ENCODE measurements at regions not wholly inside any gene's neighbourhood (a gene's known extent, or its start where the extent isn't known, plus 50 kb on each side); places are given as distances from the start of the nearest gene placed in this dataset.
A peak's percentile ranks its signal among the peaks of the same experiment; 100 is the strongest.

DNA sequence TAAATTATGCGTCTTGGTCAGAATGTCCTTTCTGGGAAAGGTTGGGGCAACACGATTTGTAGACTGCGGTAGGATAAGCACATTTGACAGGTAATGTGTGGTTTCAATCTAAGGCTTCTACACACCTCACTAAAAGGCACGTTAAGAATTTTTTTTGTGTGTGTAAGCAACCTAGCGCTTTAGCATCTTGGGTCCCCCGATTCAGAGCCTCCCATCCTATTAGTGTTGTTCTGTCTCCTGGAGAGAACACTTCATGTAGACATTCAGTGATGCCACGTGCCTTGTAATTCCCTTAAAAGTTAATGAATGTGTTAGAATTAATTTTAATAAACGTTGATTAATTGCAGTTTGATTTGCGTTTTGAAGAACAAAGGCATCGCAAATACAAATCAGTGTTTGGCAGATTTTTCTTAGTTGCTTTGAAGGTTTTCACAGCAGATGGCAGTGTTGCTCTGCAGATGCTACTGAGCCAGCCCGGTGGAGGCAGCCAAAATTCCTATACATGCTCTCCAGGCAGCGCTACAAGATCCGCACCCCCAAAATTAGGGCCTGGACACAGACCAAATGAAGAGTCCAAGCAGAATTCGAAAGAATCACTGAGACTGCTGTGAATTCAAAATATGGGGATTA is 63.5 kb downstream of the OTOL1 start:
- TF ChIP-seq, protein P1, sequence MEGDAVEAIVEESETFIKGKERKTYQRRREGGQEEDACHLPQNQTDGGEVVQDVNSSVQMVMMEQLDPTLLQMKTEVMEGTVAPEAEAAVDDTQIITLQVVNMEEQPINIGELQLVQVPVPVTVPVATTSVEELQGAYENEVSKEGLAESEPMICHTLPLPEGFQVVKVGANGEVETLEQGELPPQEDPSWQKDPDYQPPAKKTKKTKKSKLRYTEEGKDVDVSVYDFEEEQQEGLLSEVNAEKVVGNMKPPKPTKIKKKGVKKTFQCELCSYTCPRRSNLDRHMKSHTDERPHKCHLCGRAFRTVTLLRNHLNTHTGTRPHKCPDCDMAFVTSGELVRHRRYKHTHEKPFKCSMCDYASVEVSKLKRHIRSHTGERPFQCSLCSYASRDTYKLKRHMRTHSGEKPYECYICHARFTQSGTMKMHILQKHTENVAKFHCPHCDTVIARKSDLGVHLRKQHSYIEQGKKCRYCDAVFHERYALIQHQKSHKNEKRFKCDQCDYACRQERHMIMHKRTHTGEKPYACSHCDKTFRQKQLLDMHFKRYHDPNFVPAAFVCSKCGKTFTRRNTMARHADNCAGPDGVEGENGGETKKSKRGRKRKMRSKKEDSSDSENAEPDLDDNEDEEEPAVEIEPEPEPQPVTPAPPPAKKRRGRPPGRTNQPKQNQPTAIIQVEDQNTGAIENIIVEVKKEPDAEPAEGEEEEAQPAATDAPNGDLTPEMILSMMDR (IDR thresholded peaks at IDR 0.05; ENCODE audit: low read length, missing control alignments) = peak; percentile 63
- DNase-seq (ENCODE audit: low read depth) = peak; percentile 59
- no peak overlapping the region for H3K4me3 ChIP-seq (replicated peaks; ENCODE audit: low read depth, low read length)

DNA sequence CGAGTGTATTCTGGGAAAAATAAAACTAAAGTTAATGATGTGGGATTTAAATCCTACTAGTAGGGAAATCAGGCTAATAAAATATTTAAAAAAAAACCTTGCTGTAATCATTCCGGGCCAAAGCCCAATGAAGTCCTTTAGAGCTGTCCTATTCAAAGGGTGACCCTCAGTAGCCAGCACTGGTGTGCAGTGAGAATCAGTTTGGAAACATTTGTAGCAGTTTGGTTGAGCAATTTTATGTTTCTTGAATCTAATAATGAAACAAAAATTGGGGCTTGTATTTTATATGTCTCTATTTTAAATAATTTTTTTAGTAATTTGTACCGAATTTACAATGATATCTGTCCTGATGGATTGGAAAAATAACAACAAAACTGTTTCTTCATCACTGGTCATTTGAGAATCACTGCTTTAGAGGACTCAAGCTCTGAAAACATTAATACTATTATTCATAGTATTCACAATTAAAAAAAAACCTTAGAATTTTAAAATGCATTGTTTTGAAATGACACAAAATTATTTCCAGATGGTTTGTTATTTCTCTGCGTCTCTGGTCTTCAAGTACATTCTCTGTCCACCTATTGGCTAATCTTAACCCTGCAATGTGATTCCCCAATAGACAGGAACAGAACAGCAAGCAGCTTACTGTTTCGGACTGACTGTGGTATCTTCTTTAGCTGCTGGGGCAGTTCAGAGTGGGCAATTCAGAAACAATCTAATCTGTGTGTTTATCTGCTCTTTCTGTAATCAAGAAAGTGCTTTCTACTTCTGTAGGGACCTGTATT is 71.2 kb downstream of the OTOL1 start:
- TF ChIP-seq, protein P1 (IDR thresholded peaks at IDR 0.05; ENCODE audit: low read length, missing control alignments) = no peak
- peak; percentile 10 for DNase-seq (ENCODE audit: low read depth)
- H3K4me3 ChIP-seq (replicated peaks; ENCODE audit: low read depth, low read length) = no peak overlapping the region

- no peak for DNase-seq (ENCODE audit: low read depth)
- TF ChIP-seq, protein P1 (IDR thresholded peaks at IDR 0.05; ENCODE audit: low read length, missing control alignments) = no peak
- H3K4me3 ChIP-seq (replicated peaks; ENCODE audit: low read depth, low read length) = no peak overlapping the region
Measured at GRCh38 chr3:161568671-161569070, 72.1 kb downstream of the OTOL1 start.

GRCh38 chr3:161571951-161572350 is 75.3 kb downstream of the OTOL1 start:
- TF ChIP-seq, protein P1 (IDR thresholded peaks at IDR 0.05; ENCODE audit: low read length, missing control alignments) = no peak
- H3K4me3 ChIP-seq (replicated peaks; ENCODE audit: low read depth, low read length) = no peak overlapping the region
- no peak for DNase-seq (ENCODE audit: low read depth)

GRCh38 chr3:161573136-161573535 is 76.5 kb downstream of the OTOL1 start:
- no peak for DNase-seq (ENCODE audit: low read depth)
- TF ChIP-seq, protein P1 (IDR thresholded peaks at IDR 0.05; ENCODE audit: low read length, missing control alignments) = no peak
- no peak overlapping the region for H3K4me3 ChIP-seq (replicated peaks; ENCODE audit: low read depth, low read length)

GRCh38 chr3:161575901-161576300 is 79.3 kb downstream of the OTOL1 start:
- no peak overlapping the region for H3K4me3 ChIP-seq (replicated peaks; ENCODE audit: low read depth, low read length)
- TF ChIP-seq, protein P1 (IDR thresholded peaks at IDR 0.05; ENCODE audit: low read length, missing control alignments) = no peak
- no peak for DNase-seq (ENCODE audit: low read depth)
